GM12873 (cell line): ENCODE measurements at regions not wholly inside any gene's neighbourhood (a gene's known extent, or its start where the extent isn't known, plus 50 kb on each side); places are given as distances from the start of the nearest gene placed in this dataset.

Source experiments
- TF ChIP-seq, protein P1 (sequence below): IDR thresholded peaks from 2 replicates; pipeline ENCODE4 v1.5.1; 2012; ENCODE audit warnings: low read depth, mild to moderate bottlenecking, moderate library complexity, low read length, control low read depth; ENCODE audit not compliant: insufficient read depth; ENCODE audit errors: missing control alignments

DNA sequence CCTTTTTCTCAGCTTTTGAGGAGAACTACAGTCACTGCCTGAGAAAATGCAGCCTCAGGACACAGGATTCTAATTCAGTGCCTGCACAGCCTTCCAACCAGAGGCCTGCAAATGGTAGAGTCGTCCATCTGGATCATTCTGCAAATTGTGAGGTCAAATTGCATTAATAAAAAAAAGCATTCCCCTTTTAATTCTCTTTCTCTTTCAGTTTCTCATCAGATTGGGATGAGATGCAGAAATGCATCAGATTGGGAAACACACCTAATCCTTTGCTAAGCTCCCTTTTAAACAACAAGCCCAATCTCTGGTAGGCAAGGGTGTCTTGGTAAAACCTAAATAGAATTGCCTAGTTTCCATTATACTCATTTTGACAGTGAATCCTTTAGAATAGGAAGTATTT is 838.8 kb downstream of the MAFB start:
- TF ChIP-seq, protein P1, sequence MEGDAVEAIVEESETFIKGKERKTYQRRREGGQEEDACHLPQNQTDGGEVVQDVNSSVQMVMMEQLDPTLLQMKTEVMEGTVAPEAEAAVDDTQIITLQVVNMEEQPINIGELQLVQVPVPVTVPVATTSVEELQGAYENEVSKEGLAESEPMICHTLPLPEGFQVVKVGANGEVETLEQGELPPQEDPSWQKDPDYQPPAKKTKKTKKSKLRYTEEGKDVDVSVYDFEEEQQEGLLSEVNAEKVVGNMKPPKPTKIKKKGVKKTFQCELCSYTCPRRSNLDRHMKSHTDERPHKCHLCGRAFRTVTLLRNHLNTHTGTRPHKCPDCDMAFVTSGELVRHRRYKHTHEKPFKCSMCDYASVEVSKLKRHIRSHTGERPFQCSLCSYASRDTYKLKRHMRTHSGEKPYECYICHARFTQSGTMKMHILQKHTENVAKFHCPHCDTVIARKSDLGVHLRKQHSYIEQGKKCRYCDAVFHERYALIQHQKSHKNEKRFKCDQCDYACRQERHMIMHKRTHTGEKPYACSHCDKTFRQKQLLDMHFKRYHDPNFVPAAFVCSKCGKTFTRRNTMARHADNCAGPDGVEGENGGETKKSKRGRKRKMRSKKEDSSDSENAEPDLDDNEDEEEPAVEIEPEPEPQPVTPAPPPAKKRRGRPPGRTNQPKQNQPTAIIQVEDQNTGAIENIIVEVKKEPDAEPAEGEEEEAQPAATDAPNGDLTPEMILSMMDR: no peak

DNA sequence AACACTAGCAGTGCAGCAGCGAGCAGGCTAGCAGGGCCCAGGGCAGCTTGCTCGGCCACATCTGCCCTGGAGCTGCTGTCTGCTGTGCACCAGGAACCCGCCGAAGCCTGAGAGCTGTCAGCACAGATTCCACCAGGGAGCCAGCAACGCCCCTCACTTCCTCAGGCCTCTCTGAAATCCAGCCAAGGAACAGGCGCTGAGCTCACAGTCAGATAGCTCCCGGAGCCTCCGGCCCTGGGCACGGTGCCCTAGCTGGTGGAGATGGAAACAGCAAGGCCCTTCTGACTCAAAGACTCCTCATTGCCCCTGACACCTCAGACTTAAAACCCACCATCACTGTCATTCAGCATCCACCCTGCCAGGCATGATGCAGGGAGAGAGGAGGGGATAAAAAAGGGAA is 839.4 kb downstream of the MAFB start:
- TF ChIP-seq, protein P1: no peak

DNA sequence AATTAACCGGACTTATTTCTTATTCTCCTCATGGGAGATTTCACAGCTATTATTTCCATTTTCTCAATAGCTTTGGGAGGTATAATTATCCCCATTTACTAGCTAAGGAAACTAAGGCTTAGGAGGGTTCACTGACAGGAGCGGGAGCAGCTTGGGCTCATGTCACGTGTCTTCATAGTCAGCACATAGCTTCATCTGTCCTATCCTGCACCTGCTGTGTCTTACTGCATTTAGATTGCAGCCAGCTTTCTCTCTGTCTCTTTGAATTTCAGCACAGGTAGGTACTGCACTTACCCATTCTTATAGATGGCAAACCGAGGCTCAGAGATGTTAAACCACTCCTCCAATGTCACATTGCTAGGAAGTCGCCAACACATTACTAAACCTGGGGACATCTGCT is 839.9 kb downstream of the MAFB start:
- TF ChIP-seq, protein P1: no peak

DNA sequence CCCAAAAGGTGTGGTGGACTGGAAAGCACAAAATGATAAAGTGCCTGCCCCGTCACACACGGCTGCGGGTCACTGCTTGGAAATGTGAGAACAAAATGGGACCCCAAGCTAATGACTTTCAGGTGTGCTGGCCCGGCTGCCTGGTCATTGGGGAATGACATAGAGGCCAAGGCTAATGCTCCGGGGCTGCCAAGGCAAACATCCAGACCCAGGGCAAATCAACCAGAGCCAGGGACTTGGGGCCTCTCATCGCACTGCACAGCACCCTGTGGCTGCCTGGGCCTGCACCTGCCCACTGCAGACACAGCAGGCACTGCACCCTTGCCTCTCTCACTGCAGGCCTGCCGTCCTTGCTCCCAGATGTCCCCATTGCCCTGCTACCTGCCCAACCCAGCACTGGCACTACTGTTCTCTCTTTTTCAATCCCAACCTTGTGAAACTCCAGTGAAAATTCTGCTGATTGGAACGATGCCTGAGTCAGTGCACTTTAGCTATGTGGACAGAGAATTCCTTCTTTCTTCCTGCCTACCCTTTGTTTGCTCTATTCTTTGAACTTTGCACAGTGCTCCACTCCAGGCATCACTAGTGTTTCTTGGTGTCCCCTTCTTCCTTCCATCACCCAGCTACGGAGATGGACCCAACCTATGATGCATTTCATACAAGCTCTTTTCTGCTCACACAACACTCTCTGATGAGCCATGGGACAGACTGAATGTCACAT is 849.5 kb downstream of the MAFB start:
- TF ChIP-seq, protein P1: no peak

DNA sequence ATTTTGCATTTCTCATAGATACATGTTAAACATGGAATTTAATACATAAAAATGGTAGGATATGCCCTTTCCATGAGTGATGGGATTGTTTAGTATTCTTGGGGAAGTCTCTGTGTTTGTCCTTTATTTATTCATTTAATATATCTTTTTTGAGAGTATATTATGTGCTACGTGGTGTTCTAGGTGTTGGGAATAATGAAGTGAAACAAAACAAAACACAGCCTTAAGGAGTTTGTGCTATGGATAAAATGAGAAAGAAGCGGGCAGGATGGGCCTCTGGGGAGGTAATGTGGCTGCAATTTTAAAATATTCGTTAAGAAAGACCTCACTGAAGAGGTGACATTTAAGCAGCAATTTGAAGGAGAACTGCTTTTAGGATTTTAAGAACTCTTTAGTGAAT is 851.5 kb downstream of the MAFB start:
- TF ChIP-seq, protein P1: no peak

DNA sequence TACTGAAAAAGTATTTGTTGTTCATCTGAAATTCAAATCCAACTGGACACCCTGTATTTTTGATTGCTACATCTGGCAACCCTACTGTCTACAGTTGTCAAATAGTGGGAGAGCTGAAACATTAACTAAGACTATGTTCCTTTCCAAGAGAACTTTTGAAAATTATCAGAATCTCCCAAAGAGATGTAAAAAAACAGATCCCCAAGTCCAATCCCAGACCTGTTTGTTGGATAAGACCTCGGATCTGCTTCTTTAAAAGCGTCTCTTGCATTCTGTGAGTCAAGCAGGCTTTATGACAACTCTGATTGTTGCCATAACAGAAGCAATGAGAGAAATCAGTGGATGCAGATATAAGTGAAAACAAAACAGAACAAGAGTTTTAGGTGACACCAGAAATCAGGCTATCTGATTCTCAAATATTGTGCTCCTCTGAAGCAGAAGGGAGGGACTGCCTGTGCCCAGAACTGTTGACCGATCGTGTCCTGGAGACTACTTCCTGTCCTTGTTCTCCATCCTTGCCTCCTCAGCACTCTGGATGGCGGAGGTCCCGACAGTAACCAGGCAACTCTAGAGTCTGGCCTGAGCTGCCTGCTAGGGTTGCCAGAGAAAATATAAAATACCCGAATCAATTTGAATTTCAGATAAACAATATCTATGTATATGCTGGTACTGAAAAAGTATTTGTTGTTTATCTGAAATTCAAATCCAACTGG is 853.8 kb downstream of the MAFB start:
- TF ChIP-seq, protein P1: no peak

DNA sequence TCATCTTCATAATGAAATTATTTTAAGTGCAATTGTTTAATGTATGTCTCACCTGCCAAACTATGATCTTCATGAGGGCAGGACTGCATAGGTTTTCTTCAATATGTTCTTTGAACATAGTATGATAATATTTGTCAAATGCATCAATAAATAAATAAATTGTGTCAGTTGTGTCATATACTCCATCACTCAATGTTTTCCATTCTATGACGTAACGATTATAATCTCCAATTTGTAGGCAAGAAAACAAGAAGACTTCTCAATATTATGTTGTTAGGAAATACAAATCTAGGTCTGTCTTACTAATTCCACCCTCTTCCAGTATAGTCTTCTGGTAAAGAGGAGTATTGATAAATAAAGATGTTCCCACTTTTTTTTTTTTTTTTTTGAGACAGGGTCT is 858.1 kb downstream of the MAFB start:
- TF ChIP-seq, protein P1: no peak
